Activated CD4-positive, alpha-beta memory T cell treated with anti-CD3 and anti-CD28 coated beads for 36 hours (primary cell): ENCODE measurements at regions not wholly inside any gene's neighbourhood (a gene's known extent, or its start where the extent isn't known, plus 50 kb on each side); places are given as distances from the start of the nearest gene placed in this dataset.
"Not testable (repeated sequence)": the region's sequence is repeated elsewhere in the genome, so short reads cannot be mapped to it uniquely, and the experiment has no call there.

Experiments used
- CTCF ChIA-PET: fragments of 350-600 bp; sonication (Branson Sonifier 250); formaldehyde crosslinking; loops from one replicate; lab custom pipeline; 2021; ENCODE audit warnings: antibody characterized with exemption, inconsistent platforms; lab: Charles Lee
- POLR2A ChIA-PET: fragments of 350-600 bp; sonication (Branson Sonifier 250); formaldehyde crosslinking; loops from one replicate; lab custom pipeline; 2021; ENCODE audit warnings: antibody characterized with exemption; lab: Charles Lee
- DNase-seq: peaks from one replicate; pipeline ENCODE4 v3.0.0-alpha.2; 2020
- H3K27ac Mint-ChIP-seq: one replicate; pipeline ENCODE4 v1.8.0; 2021; ENCODE audit warnings: mixed read lengths
- H3K27me3 Mint-ChIP-seq: one replicate; pipeline ENCODE4 v1.8.0; 2021; ENCODE audit warnings: mixed read lengths
- H3K36me3 Mint-ChIP-seq: one replicate; pipeline ENCODE4 v1.8.0; 2021; ENCODE audit warnings: mixed read lengths
- H3K4me1 Mint-ChIP-seq: one replicate; pipeline ENCODE4 v1.8.0; 2021; ENCODE audit warnings: low read depth, mixed read lengths
- H3K4me3 Mint-ChIP-seq: one replicate; pipeline ENCODE4 v1.8.0; 2021; ENCODE audit warnings: mild to moderate bottlenecking, mixed read lengths
- H3K9me3 Mint-ChIP-seq: one replicate; pipeline ENCODE4 v1.8.0; 2021; ENCODE audit warnings: mixed read lengths
- intact Hi-C: fragments of 100-400 bp; cut with micrococcal nuclease; formaldehyde crosslinking; loops from one replicate; pipeline ENCODE4 v1.15.1; 2023

- intact Hi-C loops, H3K36me3 Mint-ChIP-seq, H3K27ac Mint-ChIP-seq, CTCF ChIA-PET, DNase-seq, H3K4me1 Mint-ChIP-seq, H3K4me3 Mint-ChIP-seq, H3K9me3 Mint-ChIP-seq, POLR2A ChIA-PET: not testable (repeated sequence)
- H3K27me3 Mint-ChIP-seq = peaks cover 31% of the 10 kb centered on the region
These were observed 1621.0 kb downstream of the SPATA31A7 start for GRCh38 chr9:62810811-62811315.

GRCh38 chr9:62815436-62815835 lies 1625.6 kb downstream of the SPATA31A7 start:
- H3K4me3 Mint-ChIP-seq, intact Hi-C loops, CTCF ChIA-PET, H3K36me3 Mint-ChIP-seq, H3K4me1 Mint-ChIP-seq, DNase-seq, POLR2A ChIA-PET, H3K9me3 Mint-ChIP-seq, H3K27ac Mint-ChIP-seq: not testable (repeated sequence)
- peaks cover 30% of the 10 kb centered on the region for H3K27me3 Mint-ChIP-seq

DNA sequence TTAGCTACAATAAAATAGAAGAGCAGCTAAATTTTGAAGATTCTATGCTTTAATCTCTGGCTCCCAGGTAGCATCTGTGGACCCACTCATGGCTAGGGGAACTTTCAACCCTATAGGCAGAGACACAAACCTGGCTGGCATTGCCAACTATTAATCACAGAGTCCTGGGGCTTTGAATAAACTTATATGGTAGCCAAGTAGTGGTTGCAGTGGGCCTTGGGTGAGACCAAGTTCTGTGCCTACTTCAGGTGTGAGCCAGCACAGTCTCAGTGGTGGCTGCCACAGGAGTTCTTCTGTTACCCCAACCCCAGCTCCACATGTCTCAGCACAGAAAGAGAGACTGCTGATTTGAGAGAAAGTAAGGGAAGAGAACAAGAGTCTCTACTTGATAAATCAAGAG lies 1626.5 kb downstream of the SPATA31A7 start:
- intact Hi-C loops, H3K9me3 Mint-ChIP-seq, H3K4me3 Mint-ChIP-seq, H3K27ac Mint-ChIP-seq, H3K4me1 Mint-ChIP-seq, H3K36me3 Mint-ChIP-seq, DNase-seq, POLR2A ChIA-PET, CTCF ChIA-PET: not testable (repeated sequence)
- H3K27me3 Mint-ChIP-seq = peaks cover 26% of the 10 kb centered on the region

DNA sequence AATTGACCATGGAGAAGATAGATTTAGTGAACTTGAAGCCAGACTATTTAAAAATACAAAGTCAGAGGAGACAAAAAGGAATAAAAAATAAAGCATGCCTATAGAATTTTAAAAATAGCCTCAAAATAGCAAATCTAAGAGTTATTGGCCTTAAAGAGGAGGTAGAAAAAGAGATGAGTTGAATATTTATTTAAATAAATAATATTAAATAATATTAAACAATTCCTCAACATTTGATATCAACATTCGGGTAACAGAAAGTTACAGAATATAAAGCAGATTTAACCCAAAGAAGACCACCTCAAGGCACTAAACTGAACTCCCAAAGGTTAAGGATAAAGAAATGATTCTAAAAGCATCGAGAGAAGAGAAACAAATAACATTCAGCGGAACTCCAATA lies 1627.4 kb downstream of the SPATA31A7 start:
- H3K4me3 Mint-ChIP-seq, CTCF ChIA-PET, H3K4me1 Mint-ChIP-seq, H3K27ac Mint-ChIP-seq, H3K36me3 Mint-ChIP-seq, DNase-seq, POLR2A ChIA-PET, H3K9me3 Mint-ChIP-seq, intact Hi-C loops: not testable (repeated sequence)
- H3K27me3 Mint-ChIP-seq = peaks cover 26% of the 10 kb centered on the region

GRCh38 chr9:62822185-62822584 lies 1632.3 kb downstream of the SPATA31A7 start:
- intact Hi-C loops, POLR2A ChIA-PET, H3K9me3 Mint-ChIP-seq, H3K36me3 Mint-ChIP-seq, H3K27ac Mint-ChIP-seq, H3K4me1 Mint-ChIP-seq, H3K4me3 Mint-ChIP-seq, DNase-seq, CTCF ChIA-PET: not testable (repeated sequence)
- H3K27me3 Mint-ChIP-seq = peaks cover 17% of the 10 kb centered on the region

GRCh38 chr9:62827957-62828907 lies 1638.4 kb downstream of the SPATA31A7 start:
- POLR2A ChIA-PET, H3K36me3 Mint-ChIP-seq, H3K4me1 Mint-ChIP-seq, DNase-seq, H3K9me3 Mint-ChIP-seq, H3K27ac Mint-ChIP-seq, H3K4me3 Mint-ChIP-seq, intact Hi-C loops, CTCF ChIA-PET: not testable (repeated sequence)
- peaks cover 12% of the 10 kb centered on the region for H3K27me3 Mint-ChIP-seq

DNA sequence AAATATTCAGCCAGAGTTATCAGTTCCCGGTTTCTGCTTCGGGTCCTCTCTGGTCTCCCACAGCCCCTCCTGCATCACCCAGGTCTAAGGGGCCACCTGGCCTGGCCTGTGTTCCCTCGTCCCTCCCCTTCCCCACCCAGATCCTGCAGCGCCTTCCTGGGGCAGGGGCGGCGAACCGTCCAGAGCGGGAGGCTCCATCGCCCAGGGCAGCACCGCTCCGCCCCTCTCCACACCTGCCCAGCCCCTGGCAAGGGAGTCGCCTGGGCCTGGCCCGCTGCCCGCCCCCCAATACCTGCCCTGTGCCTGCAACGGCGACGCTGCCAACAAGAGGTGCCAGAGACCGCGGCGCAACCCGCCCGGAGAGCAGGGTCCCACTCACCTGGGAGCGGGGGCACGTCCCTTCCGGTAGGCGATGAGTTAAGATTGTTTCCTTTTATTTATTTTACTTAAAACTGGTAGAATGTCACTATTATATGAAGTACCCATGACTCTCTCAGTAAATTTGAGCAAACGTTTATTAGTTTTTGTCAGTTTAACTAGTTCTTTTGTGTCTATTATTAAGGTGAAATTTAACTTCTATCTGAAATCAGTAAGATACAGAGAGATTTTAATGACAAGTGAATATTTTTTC lies 1641.1 kb downstream of the SPATA31A7 start:
- H3K9me3 Mint-ChIP-seq, POLR2A ChIA-PET, H3K4me3 Mint-ChIP-seq, DNase-seq, H3K36me3 Mint-ChIP-seq, CTCF ChIA-PET, H3K27ac Mint-ChIP-seq, intact Hi-C loops, H3K27me3 Mint-ChIP-seq, H3K4me1 Mint-ChIP-seq: not testable (repeated sequence)

- H3K36me3 Mint-ChIP-seq, H3K4me1 Mint-ChIP-seq, H3K4me3 Mint-ChIP-seq, CTCF ChIA-PET, POLR2A ChIA-PET, H3K27ac Mint-ChIP-seq, intact Hi-C loops, DNase-seq, H3K27me3 Mint-ChIP-seq, H3K9me3 Mint-ChIP-seq: not testable (repeated sequence)
These were observed 1643.7 kb downstream of the SPATA31A7 start for GRCh38 chr9:62833323-62834200.

GRCh38 chr9:62837254-62837911 lies 1647.5 kb downstream of the SPATA31A7 start:
- CTCF ChIA-PET, H3K27ac Mint-ChIP-seq, intact Hi-C loops, H3K4me3 Mint-ChIP-seq, H3K9me3 Mint-ChIP-seq, H3K36me3 Mint-ChIP-seq, POLR2A ChIA-PET, H3K4me1 Mint-ChIP-seq: not testable (repeated sequence)
- peaks cover 10% of the 10 kb centered on the region for H3K27me3 Mint-ChIP-seq
- DNase-seq = peak; percentile 44

GRCh38 chr9:62838024-62838718 lies 1648.3 kb downstream of the SPATA31A7 start:
- POLR2A ChIA-PET = not testable (repeated sequence)
- H3K27ac Mint-ChIP-seq = peak overlapping the region; percentile 76

GRCh38 chr9:62839168-62839567 lies 1649.3 kb downstream of the SPATA31A7 start:
- H3K36me3 Mint-ChIP-seq, H3K4me1 Mint-ChIP-seq, intact Hi-C loops, H3K27ac Mint-ChIP-seq, H3K9me3 Mint-ChIP-seq, H3K4me3 Mint-ChIP-seq, CTCF ChIA-PET, DNase-seq, POLR2A ChIA-PET: not testable (repeated sequence)
- H3K27me3 Mint-ChIP-seq = peaks cover 18% of the 10 kb centered on the region

More at GRCh38 chr9:62838024-62838718, 1648.3 kb downstream of the SPATA31A7 start:
- H3K9me3 Mint-ChIP-seq, CTCF ChIA-PET, H3K4me1 Mint-ChIP-seq, H3K36me3 Mint-ChIP-seq, intact Hi-C loops: not testable (repeated sequence)
- DNase-seq = peak; percentile 95
- Mint-ChIP-seq H3K4me3 (peak overlapping the region; percentile 77), H3K27me3 (peaks cover 17% of the 10 kb centered on the region)
